ENCODE measurements at regions not wholly inside any gene's neighbourhood (a gene's known extent, or its start where the extent isn't known, plus 50 kb on each side); places are given as distances from the start of the nearest gene placed in this dataset.

DNA sequence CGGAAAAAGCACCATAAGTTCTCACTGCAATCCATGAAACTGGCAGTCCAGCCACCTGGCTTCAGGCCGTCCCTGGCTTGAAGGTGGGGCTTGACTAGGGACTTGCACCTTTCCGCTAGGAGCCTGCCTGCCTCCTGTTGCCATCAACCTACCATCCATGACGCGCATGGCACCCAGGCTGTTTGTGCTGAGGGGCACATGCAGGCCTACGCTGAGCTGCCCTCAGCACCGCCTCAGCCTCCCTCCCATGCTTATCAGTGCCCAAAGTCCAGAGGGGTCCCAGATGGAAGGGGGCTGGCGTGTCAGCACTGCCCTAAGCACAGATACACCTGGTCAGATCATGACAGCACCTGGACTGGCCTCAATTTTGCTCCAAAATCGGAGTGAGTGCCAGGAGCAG is 190.2 kb upstream of the LYPLAL1 start:
- TF ChIP-seq SUZ12 (IDR thresholded peaks at IDR 0.05; ENCODE audit: low read length) (no peak), RFX5 (IDR thresholded peaks at IDR 0.05; ENCODE audit: borderline replicate concordance, low read depth, low read length) (no peak), SP4 (IDR thresholded peaks at IDR 0.05; ENCODE audit: low read length) (no peak), POLR2A (IDR thresholded peaks at IDR 0.05; ENCODE audit: control extremely low read depth in 1 of 2, low read depth in 2 of 2, low read length in 2 of 2) (no peak), EZH2 (IDR thresholded peaks at IDR 0.05; ENCODE audit: low read depth, low read length, severe bottlenecking) (no peak)
- TF ChIP-seq, protein P1, sequence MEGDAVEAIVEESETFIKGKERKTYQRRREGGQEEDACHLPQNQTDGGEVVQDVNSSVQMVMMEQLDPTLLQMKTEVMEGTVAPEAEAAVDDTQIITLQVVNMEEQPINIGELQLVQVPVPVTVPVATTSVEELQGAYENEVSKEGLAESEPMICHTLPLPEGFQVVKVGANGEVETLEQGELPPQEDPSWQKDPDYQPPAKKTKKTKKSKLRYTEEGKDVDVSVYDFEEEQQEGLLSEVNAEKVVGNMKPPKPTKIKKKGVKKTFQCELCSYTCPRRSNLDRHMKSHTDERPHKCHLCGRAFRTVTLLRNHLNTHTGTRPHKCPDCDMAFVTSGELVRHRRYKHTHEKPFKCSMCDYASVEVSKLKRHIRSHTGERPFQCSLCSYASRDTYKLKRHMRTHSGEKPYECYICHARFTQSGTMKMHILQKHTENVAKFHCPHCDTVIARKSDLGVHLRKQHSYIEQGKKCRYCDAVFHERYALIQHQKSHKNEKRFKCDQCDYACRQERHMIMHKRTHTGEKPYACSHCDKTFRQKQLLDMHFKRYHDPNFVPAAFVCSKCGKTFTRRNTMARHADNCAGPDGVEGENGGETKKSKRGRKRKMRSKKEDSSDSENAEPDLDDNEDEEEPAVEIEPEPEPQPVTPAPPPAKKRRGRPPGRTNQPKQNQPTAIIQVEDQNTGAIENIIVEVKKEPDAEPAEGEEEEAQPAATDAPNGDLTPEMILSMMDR (IDR thresholded peaks at IDR 0.05; ENCODE audit: control extremely low read depth in 1 of 3, insufficient read depth in 1 of 3, low read depth in 1 of 3, low read length in 3 of 3) = no peak
